GM12878 (cell line): ENCODE measurements at regions not wholly inside any gene's neighbourhood (a gene's known extent, or its start where the extent isn't known, plus 50 kb on each side); places are given as distances from the start of the nearest gene placed in this dataset.

Source experiments
- ATAC-seq: fragments of 200-7000 bp; cut with Tn5 transposase; 3 replicates; pipeline ENCODE4 v1.9.1; 2020; ENCODE audit warnings: mild to moderate bottlenecking, moderate library complexity
- BruUV-seq: library from RNA; stranded (reverse); fragments of 400-500 nt; replicated peaks from 2 replicates; lab custom pipeline; 2021; lab: Mats Ljungman, UMichigan
- CTCF ChIA-PET: fragments of 300-600 bp; sonication (Branson Sonifier 250); formaldehyde crosslinking; extraction: SDS; loops from one replicate; lab custom pipeline; 2021; ENCODE audit warnings: inconsistent platforms; lab: Yijun Ruan, JAX
- POLR2A ChIA-PET: fragments of 350-600 bp; formaldehyde crosslinking; extraction: SDS; loops from one replicate; lab custom pipeline; 2021; ENCODE audit warnings: inconsistent platforms; lab: Charles Lee
- RAD21 ChIA-PET: fragments of 300-600 bp; sonication (Branson Sonifier 250); formaldehyde crosslinking; loops from one replicate; lab custom pipeline; 2023; ENCODE audit warnings: antibody characterized with exemption; ENCODE audit not compliant: unreplicated experiment; lab: Charles Lee
- SMC1A ChIA-PET: fragments of 300-600 bp; sonication (Branson Sonifier 250); formaldehyde crosslinking; loops from one replicate; lab custom pipeline; 2023; ENCODE audit not compliant: unreplicated experiment, uncharacterized antibody; lab: Charles Lee
- DNase-seq: peaks from one replicate; pipeline ENCODE4 v3.0.0-alpha.2; 2011; ENCODE audit warnings: low read depth, low spot score
- FAIRE-seq: peaks from 3 replicates; lab custom pipeline; 2011; peaks lifted over from hg19 to GRCh38; lab: Jason Lieb, UNC
- H2AFZ ChIP-seq: 2 replicates; pipeline ENCODE4 v1.6.0; 2011; ENCODE audit warnings: low read depth, low read length, control low read depth; ENCODE audit not compliant: control insufficient read depth
- H3K27ac ChIP-seq: 2 replicates; pipeline ENCODE4 v1.5.1; 2011; ENCODE audit warnings: control low read depth; ENCODE audit not compliant: control insufficient read depth, insufficient read depth
- H3K27me3 ChIP-seq, 2 experiments: replicated peaks in 1 of 2; 2 replicates each; pipeline versions ENCODE4 v1.6.0 to v1.6.1; 2011; ENCODE audit warnings: low read length in 1 of 2; ENCODE audit not compliant: control insufficient read depth in 2 of 2, insufficient read depth in 2 of 2
- H3K36me3 ChIP-seq, 2 experiments: 2 replicates each; pipeline ENCODE4 v1.5.1; 2011; ENCODE audit warnings: low read length in 1 of 2; ENCODE audit not compliant: control insufficient read depth in 2 of 2, insufficient read depth in 2 of 2
- H3K4me1 ChIP-seq: 2 replicates; pipeline ENCODE4 v1.6.1; 2011; ENCODE audit warnings: mild to moderate bottlenecking, low read length, moderate library complexity, mixed read lengths; ENCODE audit not compliant: control insufficient read depth, insufficient read depth
- H3K4me2 ChIP-seq: 2 replicates; pipeline ENCODE4 v1.6.0; 2011; ENCODE audit warnings: control low read depth; ENCODE audit not compliant: control insufficient read depth, insufficient read depth
- H3K4me3 ChIP-seq: fragments of 200-600 bp; sonication (generic); 2 replicates; pipeline ENCODE4 v1.5.1; 2016
- H3K79me2 ChIP-seq: 2 replicates; pipeline ENCODE4 v1.6.0; 2011; ENCODE audit warnings: low read length; ENCODE audit not compliant: control insufficient read depth, insufficient read depth
- H3K9ac ChIP-seq: 2 replicates; pipeline ENCODE4 v1.8.0; 2011; ENCODE audit warnings: low read length, control low read depth, mixed read lengths; ENCODE audit not compliant: control insufficient read depth, insufficient read depth
- H3K9me3 ChIP-seq: replicated peaks from 3 replicates; pipeline ENCODE4 v1.5.1; 2011; ENCODE audit warnings: mild to moderate bottlenecking, low read length; ENCODE audit not compliant: control insufficient read depth, insufficient read depth
- H4K20me1 ChIP-seq: 2 replicates; pipeline ENCODE4 v1.6.0; 2011; ENCODE audit not compliant: control insufficient read depth, insufficient read depth
- ATF2 ChIP-seq: IDR thresholded peaks from 2 replicates; pipeline ENCODE4 v1.6.1; 2012; ENCODE audit warnings: low read length, inconsistent platforms
- CUX1 ChIP-seq: IDR thresholded peaks from 2 replicates; pipeline ENCODE4 v1.6.1; 2012; ENCODE audit warnings: improper control_type of control experiment, low read depth, low read length; ENCODE audit not compliant: insufficient replicate concordance
- MAX ChIP-seq: IDR thresholded peaks from 2 replicates; pipeline ENCODE4 v1.6.1; 2012; ENCODE audit warnings: low read depth, low read length, improper control_type of control experiment
- NR2C2 ChIP-seq: IDR thresholded peaks from 2 replicates; pipeline ENCODE4 v1.6.1; 2011; ENCODE audit warnings: borderline replicate concordance, low read depth; ENCODE audit not compliant: control insufficient read depth, insufficient read length
- NRF1 ChIP-seq: conservative IDR thresholded peaks from 2 replicates; pipeline ENCODE4 v1.6.1; 2011; ENCODE audit warnings: mild to moderate bottlenecking, low read depth, low read length, improper control_type of control experiment
- POLR2A ChIP-seq: IDR thresholded peaks from 2 replicates; pipeline ENCODE4 v1.6.1; 2011; ENCODE audit warnings: low read depth, mild to moderate bottlenecking, low read length
- REST ChIP-seq: IDR thresholded peaks from 2 replicates; pipeline ENCODE4 v1.6.1; 2012; ENCODE audit warnings: mild to moderate bottlenecking, low read depth, low read length
- SP1 ChIP-seq: IDR thresholded peaks from one replicate; pipeline ENCODE4 v1.6.1; 2011; ENCODE audit warnings: low read depth, low read length
- SUZ12 ChIP-seq: fragments of 200-600 bp; sonication (generic); IDR thresholded peaks from one replicate; pipeline ENCODE4 v1.6.1; 2018; ENCODE audit warnings: antibody characterized with exemption, mild to moderate bottlenecking; ENCODE audit not compliant: unreplicated experiment
- TAF1 ChIP-seq: IDR thresholded peaks from 2 replicates; pipeline ENCODE4 v1.6.1; 2011; ENCODE audit warnings: mild to moderate bottlenecking, low read depth, low read length, borderline replicate concordance
- YY1 ChIP-seq: IDR thresholded peaks from 2 replicates; pipeline ENCODE4 v1.6.1; 2011; ENCODE audit warnings: low read depth, mild to moderate bottlenecking, low read length
- ZBED1 ChIP-seq: IDR thresholded peaks from 2 replicates; pipeline ENCODE4 v1.6.1; 2016; ENCODE audit warnings: borderline replicate concordance
- ZNF622 ChIP-seq: fragments of 450-650 bp; IDR thresholded peaks from 2 replicates; pipeline ENCODE4 v1.6.1; 2017; ENCODE audit warnings: mild to moderate bottlenecking, inconsistent platforms
- ZZZ3 ChIP-seq: IDR thresholded peaks from 2 replicates; pipeline ENCODE4 v1.6.1; 2011; ENCODE audit warnings: low read depth; ENCODE audit not compliant: control insufficient read depth, insufficient read length
- WGBS: methylation state at CpG from one replicate; pipeline ENCODE4 v1.1.6; 2016; ENCODE audit warnings: low lambda C conversion rate; ENCODE audit not compliant: insufficient replicate concordance, insufficient coverage; ENCODE audit errors: missing lambda C conversion rate; 5-methylcytosine and 5-hydroxymethylcytosine counted together
- in situ Hi-C: fragments of 300-500 bp; cut with MboI; formaldehyde crosslinking; loops from 9 replicates; pipeline ENCODE4 v1.14.3; 2018; ENCODE audit warnings: mixed read lengths
- intact Hi-C: fragments of 100-400 bp; cut with micrococcal nuclease; formaldehyde crosslinking; loops from one replicate; pipeline ENCODE4 v1.14.2; 2022; ENCODE audit not compliant: unreplicated experiment

GRCh38 chr5:97906135-97906534, 723.1 kb upstream of the RIOK2 start:
- no TSS peak for BruUV-seq
- Histone ChIP-seq H3K9ac (no peak overlapping the region), H3K27ac (no peak overlapping the region), H3K79me2 (no peaks in the 10 kb centered on the region), H2AFZ (no peak overlapping the region), H3K36me3 (no peaks in the 10 kb centered on the region), H3K4me3 (no peak overlapping the region), H4K20me1 (no peaks in the 10 kb centered on the region), H3K9me3 (no peaks in the 10 kb centered on the region; the same call in 2 of the 3 replicates), H3K4me2 (no peak overlapping the region), H3K4me1 (no peaks in the 10 kb centered on the region), H3K27me3 (no peaks in the 10 kb centered on the region)
- WGBS, result 35% methylated on average over 3 of the region's 3 CpGs
- RAD21 ChIA-PET, result interaction anchor here (1.0 kb wide), 1 partner anchor 111 kb away, joined by 3 read pairs; no protein-coding TSS in a partner anchor
- in situ Hi-C loops (no loop called here), intact Hi-C loops (no loop called here)
- no peak for FAIRE-seq
- ATAC-seq, result no peak
- POLR2A ChIA-PET, result no interaction called here
- SMC1A ChIA-PET, result interaction anchor here (0.9 to 1.4 kb wide), 2 partner anchors 12 kb away, joined by 3 to 4 read pairs; no protein-coding TSS in a partner anchor
- DNase-seq, result no peak
- CTCF ChIA-PET, result interaction anchor here (1.1 kb wide), 1 partner anchor 11 kb away, joined by 3 read pairs; no protein-coding TSS in a partner anchor
- TF ChIP-seq TAF1, result no peak
- TF ChIP-seq YY1, result no peak
- TF ChIP-seq SUZ12, result no peak
- no peak for TF ChIP-seq NRF1
- no peak for TF ChIP-seq SP1
- no peak for TF ChIP-seq ZBED1
- TF ChIP-seq ZNF622, result no peak
- no peak for TF ChIP-seq ZZZ3
- TF ChIP-seq NR2C2, result no peak
- TF ChIP-seq POLR2A, result no peak
- TF ChIP-seq CUX1, result no peak
- TF ChIP-seq REST, result no peak
- TF ChIP-seq MAX, result no peak
- TF ChIP-seq ATF2, result no peak
